HEK293 (cell line): ENCODE measurements at regions not wholly inside any gene's neighbourhood (a gene's known extent, or its start where the extent isn't known, plus 50 kb on each side); places are given as distances from the start of the nearest gene placed in this dataset.

Experiments
- CTCF ChIA-PET: fragments of 350-600 bp; formaldehyde crosslinking; extraction: SDS; loops from one replicate; lab custom pipeline; 2021; ENCODE audit warnings: antibody characterized with exemption; lab: Yijun Ruan, JAX
- POLR2A ChIA-PET: fragments of 300-600 bp; formaldehyde crosslinking; extraction: SDS; loops from one replicate; lab custom pipeline; 2020; ENCODE audit warnings: antibody characterized with exemption, inconsistent platforms; lab: Yijun Ruan, JAX
- H3K27ac ChIP-seq: fragments of 200-500 bp; sonication (Bioruptor generic); 2 replicates; pipeline ENCODE4 v1.5.1; 2014; ENCODE audit warnings: low read depth, low read length, control low read depth, inconsistent platforms; ENCODE audit errors: extremely low read depth
- H3K36me3 ChIP-seq, 2 experiments: fragments of 200-500 bp in 1 of 2; sonication (Bioruptor generic) in 1 of 2; 1 replicate in 1 of 2; 2 replicates in 1 of 2; pipeline ENCODE4 v1.5.1; 2014 to 2017; ENCODE audit warnings: inconsistent platforms in 2 of 2, low read length in 2 of 2; ENCODE audit not compliant: control insufficient read depth in 2 of 2, insufficient read depth in 1 of 2
- H3K4me1 ChIP-seq: fragments of 200-500 bp; sonication (Bioruptor generic); 2 replicates; pipeline ENCODE4 v1.5.1; 2014; ENCODE audit warnings: mild to moderate bottlenecking, low read length, inconsistent platforms; ENCODE audit not compliant: control insufficient read depth, insufficient read depth
- H3K4me3 ChIP-seq: 2 replicates; pipeline ENCODE4 v1.5.1; 2011; ENCODE audit warnings: low read depth, mild to moderate bottlenecking, control low read depth, low read length, moderate library complexity
- H3K9me3 ChIP-seq: fragments of 200-500 bp; sonication (Bioruptor generic); 2 replicates; pipeline ENCODE4 v1.5.1; 2014; ENCODE audit warnings: low read depth, low read length, inconsistent platforms; ENCODE audit not compliant: control insufficient read depth, insufficient read depth
- IKZF3 ChIP-seq: fragments of 450-650 bp; IDR thresholded peaks from 2 replicates; pipeline ENCODE4 v1.5.0; 2018; ENCODE audit warnings: missing biosample characterization, mild to moderate bottlenecking, missing genetic modification characterization, moderate library complexity
- MYNN ChIP-seq: fragments of 450-650 bp; formaldehyde crosslinking; IDR thresholded peaks from 2 replicates; pipeline ENCODE4 v1.5.1; 2016; ENCODE audit warnings: missing biosample characterization, missing genetic modification characterization, borderline replicate concordance
- SCRT2 ChIP-seq: fragments of 450-650 bp; formaldehyde crosslinking; IDR thresholded peaks from 2 replicates; pipeline ENCODE4 v1.5.1; 2016; ENCODE audit warnings: missing biosample characterization, missing genetic modification characterization
- SP7 ChIP-seq: fragments of 450-650 bp; formaldehyde crosslinking; IDR thresholded peaks from 2 replicates; pipeline ENCODE4 v1.5.1; 2016; ENCODE audit warnings: missing biosample characterization, missing genetic modification characterization
- ZBTB1 ChIP-seq: fragments of 450-650 bp; formaldehyde crosslinking; IDR thresholded peaks from 2 replicates; pipeline ENCODE4 v1.5.1; 2016; ENCODE audit warnings: missing biosample characterization, missing genetic modification characterization
- ZBTB21 ChIP-seq: fragments of 450-650 bp; formaldehyde crosslinking; IDR thresholded peaks from 2 replicates; pipeline ENCODE4 v1.5.1; 2017; ENCODE audit warnings: missing biosample characterization, missing genetic modification characterization
- ZIC2 ChIP-seq: fragments of 450-650 bp; formaldehyde crosslinking; IDR thresholded peaks from 2 replicates; pipeline ENCODE4 v1.5.1; 2016; ENCODE audit warnings: missing biosample characterization, missing genetic modification characterization
- ZNF112 ChIP-seq: fragments of 450-650 bp; formaldehyde crosslinking; IDR thresholded peaks from 2 replicates; pipeline ENCODE4 v1.5.0; 2017; ENCODE audit warnings: missing biosample characterization, missing genetic modification characterization
- ZNF140 ChIP-seq: fragments of 450-650 bp; formaldehyde crosslinking; IDR thresholded peaks from 2 replicates; pipeline ENCODE4 v1.5.1; 2016; ENCODE audit warnings: missing biosample characterization, missing genetic modification characterization
- ZNF184 ChIP-seq: fragments of 450-650 bp; IDR thresholded peaks from 2 replicates; pipeline ENCODE4 v1.5.1; 2018; ENCODE audit warnings: missing biosample characterization, mild to moderate bottlenecking, missing genetic modification characterization
- ZNF23 ChIP-seq: fragments of 450-650 bp; formaldehyde crosslinking; IDR thresholded peaks from 2 replicates; pipeline ENCODE4 v1.5.1; 2016; ENCODE audit warnings: missing biosample characterization, missing genetic modification characterization, borderline replicate concordance
- ZNF239 ChIP-seq: fragments of 450-650 bp; formaldehyde crosslinking; IDR thresholded peaks from 2 replicates; pipeline ENCODE4 v1.5.1; 2016; ENCODE audit warnings: missing biosample characterization, missing genetic modification characterization
- ZNF292 ChIP-seq: fragments of 450-650 bp; formaldehyde crosslinking; IDR thresholded peaks from 2 replicates; pipeline ENCODE4 v1.5.1; 2016; ENCODE audit warnings: low read depth, missing biosample characterization, missing genetic modification characterization, borderline replicate concordance
- ZNF423 ChIP-seq: fragments of 450-650 bp; formaldehyde crosslinking; IDR thresholded peaks from 2 replicates; pipeline ENCODE4 v1.5.1; 2016; ENCODE audit warnings: missing biosample characterization, missing genetic modification characterization
- ZNF510 ChIP-seq: fragments of 450-650 bp; formaldehyde crosslinking; IDR thresholded peaks from 2 replicates; pipeline ENCODE4 v1.5.1; 2018; ENCODE audit warnings: mild to moderate bottlenecking, missing genetic modification characterization, missing biosample characterization; ENCODE audit not compliant: insufficient replicate concordance
- ZNF571 ChIP-seq: fragments of 450-650 bp; formaldehyde crosslinking; IDR thresholded peaks from 2 replicates; pipeline ENCODE4 v1.5.0; 2017; ENCODE audit warnings: missing biosample characterization, missing genetic modification characterization
- ZNF843 ChIP-seq: fragments of 450-650 bp; formaldehyde crosslinking; IDR thresholded peaks from 2 replicates; pipeline ENCODE4 v1.5.1; 2016; ENCODE audit warnings: missing biosample characterization, missing genetic modification characterization
- TF ChIP-seq, protein P1 (sequence below): fragments of 450-650 bp; formaldehyde crosslinking; IDR thresholded peaks from 2 replicates; pipeline ENCODE4 v1.5.1; 2016; ENCODE audit warnings: missing biosample characterization, missing genetic modification characterization
- TF ChIP-seq, protein P2 (sequence below): fragments of 450-650 bp; formaldehyde crosslinking; IDR thresholded peaks from 2 replicates; pipeline ENCODE4 v1.5.1; 2016; ENCODE audit warnings: missing biosample characterization, missing genetic modification characterization
- TF ChIP-seq, protein P3 (sequence below): fragments of 450-650 bp; formaldehyde crosslinking; IDR thresholded peaks from 2 replicates; pipeline ENCODE4 v1.5.1; 2016; ENCODE audit warnings: missing biosample characterization, missing genetic modification characterization
- TF ChIP-seq, protein P4 (sequence below): fragments of 450-650 bp; formaldehyde crosslinking; IDR thresholded peaks from 2 replicates; pipeline ENCODE4 v1.5.0; 2017; ENCODE audit warnings: missing biosample characterization, missing genetic modification characterization, borderline replicate concordance
- TF ChIP-seq, protein P5 (sequence below): fragments of 450-650 bp; formaldehyde crosslinking; IDR thresholded peaks from 2 replicates; pipeline ENCODE4 v1.5.1; 2016; ENCODE audit warnings: missing biosample characterization, missing genetic modification characterization, low read depth

DNA sequence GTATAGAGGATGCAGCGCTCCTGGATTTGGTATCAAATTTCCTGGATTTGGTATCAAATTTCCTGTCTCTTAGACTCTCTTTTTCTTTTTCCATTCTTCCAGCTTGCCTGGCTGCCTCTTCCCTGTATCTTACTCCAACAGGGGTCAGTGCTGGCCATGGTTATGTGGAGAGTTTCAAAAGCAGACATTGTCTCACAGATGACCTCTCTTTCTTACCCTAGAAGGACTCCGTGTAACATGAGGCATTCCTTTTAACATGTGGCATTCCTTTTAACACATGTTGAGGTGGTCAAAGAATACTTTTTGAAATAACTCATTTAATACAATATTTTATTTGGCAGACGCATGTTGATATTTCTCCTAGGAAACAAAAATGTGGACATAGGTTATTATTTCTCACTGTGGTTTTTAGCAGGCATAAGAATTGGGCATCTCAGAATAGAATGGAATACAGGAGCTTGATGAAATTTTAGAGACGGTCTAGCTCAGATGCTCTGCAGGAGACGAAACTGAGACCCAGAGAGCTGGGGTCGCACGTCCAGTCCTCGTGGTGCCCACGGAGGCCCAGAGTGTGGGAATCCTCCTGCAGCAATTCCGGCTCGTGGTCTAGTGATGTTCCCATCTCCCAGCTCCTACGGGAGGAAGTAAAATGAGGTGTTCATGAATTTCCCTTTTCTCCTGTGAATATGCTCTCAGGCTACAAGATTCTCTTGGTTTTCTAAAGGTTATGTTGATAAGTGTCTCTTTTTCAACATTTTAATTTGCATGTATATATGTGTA lies 59.6 kb upstream of the PITRM1 start:
- POLR2A ChIA-PET: no interaction called here
- TF ChIP-seq ZIC2 (tag by site-specific recombination): no peak
- TF ChIP-seq, protein P1, sequence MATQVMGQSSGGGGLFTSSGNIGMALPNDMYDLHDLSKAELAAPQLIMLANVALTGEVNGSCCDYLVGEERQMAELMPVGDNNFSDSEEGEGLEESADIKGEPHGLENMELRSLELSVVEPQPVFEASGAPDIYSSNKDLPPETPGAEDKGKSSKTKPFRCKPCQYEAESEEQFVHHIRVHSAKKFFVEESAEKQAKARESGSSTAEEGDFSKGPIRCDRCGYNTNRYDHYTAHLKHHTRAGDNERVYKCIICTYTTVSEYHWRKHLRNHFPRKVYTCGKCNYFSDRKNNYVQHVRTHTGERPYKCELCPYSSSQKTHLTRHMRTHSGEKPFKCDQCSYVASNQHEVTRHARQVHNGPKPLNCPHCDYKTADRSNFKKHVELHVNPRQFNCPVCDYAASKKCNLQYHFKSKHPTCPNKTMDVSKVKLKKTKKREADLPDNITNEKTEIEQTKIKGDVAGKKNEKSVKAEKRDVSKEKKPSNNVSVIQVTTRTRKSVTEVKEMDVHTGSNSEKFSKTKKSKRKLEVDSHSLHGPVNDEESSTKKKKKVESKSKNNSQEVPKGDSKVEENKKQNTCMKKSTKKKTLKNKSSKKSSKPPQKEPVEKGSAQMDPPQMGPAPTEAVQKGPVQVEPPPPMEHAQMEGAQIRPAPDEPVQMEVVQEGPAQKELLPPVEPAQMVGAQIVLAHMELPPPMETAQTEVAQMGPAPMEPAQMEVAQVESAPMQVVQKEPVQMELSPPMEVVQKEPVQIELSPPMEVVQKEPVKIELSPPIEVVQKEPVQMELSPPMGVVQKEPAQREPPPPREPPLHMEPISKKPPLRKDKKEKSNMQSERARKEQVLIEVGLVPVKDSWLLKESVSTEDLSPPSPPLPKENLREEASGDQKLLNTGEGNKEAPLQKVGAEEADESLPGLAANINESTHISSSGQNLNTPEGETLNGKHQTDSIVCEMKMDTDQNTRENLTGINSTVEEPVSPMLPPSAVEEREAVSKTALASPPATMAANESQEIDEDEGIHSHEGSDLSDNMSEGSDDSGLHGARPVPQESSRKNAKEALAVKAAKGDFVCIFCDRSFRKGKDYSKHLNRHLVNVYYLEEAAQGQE: no peak
- TF ChIP-seq ZNF140: peak; percentile 89; the same call in 1 of the 2 replicates
- TF ChIP-seq, all 188 proteins: peak for 1
- H3K4me1 ChIP-seq: peaks cover 9% of the 10 kb centered on the region
- CTCF ChIA-PET: interaction anchor here (1.3 kb wide), 1 partner anchor 34 kb away, joined by 3 read pairs; no protein-coding TSS in a partner anchor
- no peaks in the 10 kb centered on the region for H3K36me3 ChIP-seq
- H3K27ac ChIP-seq: no peak overlapping the region
- H3K9me3 ChIP-seq: no peaks in the 10 kb centered on the region
- H3K4me3 ChIP-seq: no peak overlapping the region

DNA sequence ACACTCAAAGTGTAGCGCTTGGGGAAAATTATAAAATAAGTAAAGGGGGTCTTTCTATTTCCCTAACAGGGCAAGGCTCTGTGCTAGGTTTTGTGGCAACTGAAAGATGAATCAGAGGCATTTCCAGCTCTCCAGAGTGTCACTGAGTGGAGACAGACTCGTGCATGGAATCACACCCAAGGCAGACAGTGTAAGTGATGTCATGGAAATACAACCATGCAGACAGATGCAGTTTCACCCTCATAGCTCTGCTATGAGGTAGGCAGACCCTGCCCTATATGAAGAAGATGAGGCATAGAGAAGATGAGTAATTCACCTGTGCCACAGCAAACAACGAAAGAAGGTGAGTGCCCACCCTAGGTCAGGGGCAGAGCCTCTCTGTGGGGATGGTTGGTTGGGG lies 57.2 kb upstream of the PITRM1 start:
- CTCF ChIA-PET: interaction anchor here (0.9 kb wide), 1 partner anchor 36 kb away, joined by 3 read pairs; no protein-coding TSS in a partner anchor
- POLR2A ChIA-PET: interaction anchor here (2.1 kb wide), 1 partner anchor 32 kb away, joined by 5 read pairs; no protein-coding TSS in a partner anchor
- TF ChIP-seq, protein P2, sequence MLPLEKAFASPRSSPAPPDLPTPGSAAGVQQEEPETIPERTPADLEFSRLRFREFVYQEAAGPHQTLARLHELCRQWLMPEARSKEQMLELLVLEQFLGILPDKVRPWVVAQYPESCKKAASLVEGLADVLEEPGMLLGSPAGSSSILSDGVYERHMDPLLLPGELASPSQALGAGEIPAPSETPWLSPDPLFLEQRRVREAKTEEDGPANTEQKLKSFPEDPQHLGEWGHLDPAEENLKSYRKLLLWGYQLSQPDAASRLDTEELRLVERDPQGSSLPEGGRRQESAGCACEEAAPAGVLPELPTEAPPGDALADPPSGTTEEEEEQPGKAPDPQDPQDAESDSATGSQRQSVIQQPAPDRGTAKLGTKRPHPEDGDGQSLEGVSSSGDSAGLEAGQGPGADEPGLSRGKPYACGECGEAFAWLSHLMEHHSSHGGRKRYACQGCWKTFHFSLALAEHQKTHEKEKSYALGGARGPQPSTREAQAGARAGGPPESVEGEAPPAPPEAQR: no peak
- TF ChIP-seq ZNF184 (tag by site-specific recombination) (no peak), ZNF23 (tag by site-specific recombination) (no peak), SP7 (tag by site-specific recombination) (no peak), ZBTB21 (0 out of 2 replicates have a peak, but pooled peaks have one; percentile 37), ZNF423 (tag by site-specific recombination) (no peak), ZNF292 (tag by site-specific recombination) (no peak), ZNF112 (no peak), SCRT2 (tag by site-specific recombination) (no peak), ZNF571 (tag by site-specific recombination) (no peak), ZIC2 (tag by site-specific recombination) (no peak), ZNF510 (tag by site-specific recombination) (no peak), ZNF843 (tag by site-specific recombination) (no peak), MYNN (no peak), IKZF3 (tag by site-specific recombination) (no peak), ZBTB1 (no peak), ZNF239 (tag by site-specific recombination) (no peak)
- TF ChIP-seq, protein P3, sequence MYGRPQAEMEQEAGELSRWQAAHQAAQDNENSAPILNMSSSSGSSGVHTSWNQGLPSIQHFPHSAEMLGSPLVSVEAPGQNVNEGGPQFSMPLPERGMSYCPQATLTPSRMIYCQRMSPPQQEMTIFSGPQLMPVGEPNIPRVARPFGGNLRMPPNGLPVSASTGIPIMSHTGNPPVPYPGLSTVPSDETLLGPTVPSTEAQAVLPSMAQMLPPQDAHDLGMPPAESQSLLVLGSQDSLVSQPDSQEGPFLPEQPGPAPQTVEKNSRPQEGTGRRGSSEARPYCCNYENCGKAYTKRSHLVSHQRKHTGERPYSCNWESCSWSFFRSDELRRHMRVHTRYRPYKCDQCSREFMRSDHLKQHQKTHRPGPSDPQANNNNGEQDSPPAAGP (tag by site-specific recombination): peak; percentile 63; the same call in 1 of the 2 replicates
- TF ChIP-seq, protein P4, sequence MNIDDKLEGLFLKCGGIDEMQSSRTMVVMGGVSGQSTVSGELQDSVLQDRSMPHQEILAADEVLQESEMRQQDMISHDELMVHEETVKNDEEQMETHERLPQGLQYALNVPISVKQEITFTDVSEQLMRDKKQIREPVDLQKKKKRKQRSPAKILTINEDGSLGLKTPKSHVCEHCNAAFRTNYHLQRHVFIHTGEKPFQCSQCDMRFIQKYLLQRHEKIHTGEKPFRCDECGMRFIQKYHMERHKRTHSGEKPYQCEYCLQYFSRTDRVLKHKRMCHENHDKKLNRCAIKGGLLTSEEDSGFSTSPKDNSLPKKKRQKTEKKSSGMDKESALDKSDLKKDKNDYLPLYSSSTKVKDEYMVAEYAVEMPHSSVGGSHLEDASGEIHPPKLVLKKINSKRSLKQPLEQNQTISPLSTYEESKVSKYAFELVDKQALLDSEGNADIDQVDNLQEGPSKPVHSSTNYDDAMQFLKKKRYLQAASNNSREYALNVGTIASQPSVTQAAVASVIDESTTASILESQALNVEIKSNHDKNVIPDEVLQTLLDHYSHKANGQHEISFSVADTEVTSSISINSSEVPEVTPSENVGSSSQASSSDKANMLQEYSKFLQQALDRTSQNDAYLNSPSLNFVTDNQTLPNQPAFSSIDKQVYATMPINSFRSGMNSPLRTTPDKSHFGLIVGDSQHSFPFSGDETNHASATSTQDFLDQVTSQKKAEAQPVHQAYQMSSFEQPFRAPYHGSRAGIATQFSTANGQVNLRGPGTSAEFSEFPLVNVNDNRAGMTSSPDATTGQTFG (tag by site-specific recombination): no peak
- TF ChIP-seq, protein P5, sequence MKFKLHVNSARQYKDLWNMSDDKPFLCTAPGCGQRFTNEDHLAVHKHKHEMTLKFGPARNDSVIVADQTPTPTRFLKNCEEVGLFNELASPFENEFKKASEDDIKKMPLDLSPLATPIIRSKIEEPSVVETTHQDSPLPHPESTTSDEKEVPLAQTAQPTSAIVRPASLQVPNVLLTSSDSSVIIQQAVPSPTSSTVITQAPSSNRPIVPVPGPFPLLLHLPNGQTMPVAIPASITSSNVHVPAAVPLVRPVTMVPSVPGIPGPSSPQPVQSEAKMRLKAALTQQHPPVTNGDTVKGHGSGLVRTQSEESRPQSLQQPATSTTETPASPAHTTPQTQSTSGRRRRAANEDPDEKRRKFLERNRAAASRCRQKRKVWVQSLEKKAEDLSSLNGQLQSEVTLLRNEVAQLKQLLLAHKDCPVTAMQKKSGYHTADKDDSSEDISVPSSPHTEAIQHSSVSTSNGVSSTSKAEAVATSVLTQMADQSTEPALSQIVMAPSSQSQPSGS (tag by site-specific recombination): peak; percentile 54; the same call in 1 of the 2 replicates

More for the DNA sequence above, 57.2 kb upstream of the PITRM1 start:
- Histone ChIP-seq H3K27ac (no peak overlapping the region), H3K4me3 (no peak overlapping the region), H3K36me3 (no peaks in the 10 kb centered on the region), H3K9me3 (no peaks in the 10 kb centered on the region), H3K4me1 (peaks cover 9% of the 10 kb centered on the region)
